HT1080 (cell line): ENCODE measurements at regions not wholly inside any gene's neighbourhood (a gene's known extent, or its start where the extent isn't known, plus 50 kb on each side); places are given as distances from the start of the nearest gene placed in this dataset.

ENCODE experiments used
- DNase-seq: peaks from one replicate; pipeline ENCODE4 v3.0.0-alpha.2; 2015; ENCODE audit warnings: low read depth

DNA sequence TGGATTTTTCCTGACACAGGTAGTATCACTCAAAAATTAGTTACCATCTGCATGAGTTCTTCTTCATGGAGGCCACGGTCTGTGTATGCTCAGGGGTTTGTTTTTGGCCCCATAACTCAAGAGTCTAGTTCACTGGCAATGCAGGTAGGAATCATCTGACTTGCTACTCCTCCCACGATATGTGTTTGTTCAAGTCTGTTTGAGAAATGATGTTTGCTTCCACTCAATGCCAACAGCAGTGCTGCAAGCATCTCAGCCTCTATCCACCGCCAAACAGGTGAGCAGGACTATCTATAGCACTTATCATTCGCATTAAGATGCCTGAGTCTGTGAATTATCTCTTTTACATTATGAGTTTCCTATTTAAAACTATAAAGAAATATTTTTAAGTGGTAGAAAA is 264.8 kb upstream of the PTGER4 start:
- no peak for DNase-seq

DNA sequence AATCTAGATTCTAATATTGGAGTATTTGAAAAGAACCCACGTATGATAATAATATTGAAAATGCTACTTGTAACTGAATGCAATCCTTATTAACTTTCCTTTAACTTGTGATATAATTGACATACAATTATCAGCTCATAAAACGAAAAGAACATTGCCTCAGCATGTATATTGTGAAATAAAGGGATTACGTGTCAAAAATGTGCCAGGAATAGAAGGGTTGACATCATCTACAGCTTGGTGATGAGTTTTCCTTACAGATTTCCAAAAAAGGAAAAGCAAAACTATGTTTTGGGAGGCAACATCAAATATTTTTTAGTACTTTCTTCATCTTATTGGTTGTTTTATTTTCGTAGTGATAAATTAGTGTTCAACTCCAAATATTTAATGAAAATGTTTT is 266.0 kb upstream of the PTGER4 start:
- peak; percentile 48 for DNase-seq

DNA sequence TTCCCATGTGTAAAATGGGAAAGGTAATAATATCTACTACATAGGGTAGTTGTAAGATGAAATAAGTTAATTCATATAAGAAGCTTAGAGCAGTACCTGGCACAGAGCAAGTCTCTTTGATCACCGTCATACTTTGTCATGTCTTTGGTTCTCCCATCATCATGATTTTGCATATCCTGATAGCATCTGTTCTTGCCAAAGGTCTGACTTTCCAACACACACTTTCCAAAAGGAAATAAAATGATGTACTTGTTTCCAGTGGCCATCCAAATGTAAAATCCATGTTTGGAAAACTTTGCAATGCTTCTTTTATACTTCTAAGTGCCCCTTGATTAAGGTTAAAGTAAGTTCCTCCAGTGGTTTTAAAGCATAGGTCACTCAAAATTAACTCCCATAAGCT is 266.9 kb upstream of the PTGER4 start:
- DNase-seq, result no peak

- peak; percentile 62 for DNase-seq
These were observed 268.6 kb upstream of the PTGER4 start for GRCh38 chr5:40410964-40411635.

DNA sequence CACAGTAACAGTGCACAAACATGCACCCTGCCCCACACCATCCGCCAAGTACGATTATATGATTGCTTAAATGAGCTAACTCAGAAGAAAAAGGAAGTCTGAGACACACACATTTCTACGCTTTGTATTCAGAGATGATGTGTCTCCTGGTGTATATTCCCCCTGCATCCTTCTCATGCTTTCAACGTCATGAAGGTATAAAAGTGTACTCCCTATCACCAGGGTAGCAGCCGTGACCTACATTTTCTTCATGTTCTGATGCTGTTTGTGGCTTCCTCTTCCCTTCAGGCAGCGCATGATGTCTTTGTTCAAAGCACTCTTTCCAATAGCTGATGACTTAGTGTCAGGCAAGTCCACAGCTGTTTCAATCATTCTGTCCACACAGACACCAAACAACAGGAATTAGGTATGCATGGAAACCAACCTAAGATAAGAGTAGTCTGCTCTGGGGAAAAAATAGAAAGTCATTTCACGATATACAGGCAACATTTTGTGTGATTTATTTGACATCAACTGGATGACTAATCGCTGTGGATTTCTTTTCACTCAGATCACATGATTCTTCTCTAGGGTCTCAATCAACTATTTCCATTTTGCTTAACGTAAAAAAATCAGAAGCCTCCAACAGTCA is 269.4 kb upstream of the PTGER4 start:
- peak; percentile 60 for DNase-seq

DNA sequence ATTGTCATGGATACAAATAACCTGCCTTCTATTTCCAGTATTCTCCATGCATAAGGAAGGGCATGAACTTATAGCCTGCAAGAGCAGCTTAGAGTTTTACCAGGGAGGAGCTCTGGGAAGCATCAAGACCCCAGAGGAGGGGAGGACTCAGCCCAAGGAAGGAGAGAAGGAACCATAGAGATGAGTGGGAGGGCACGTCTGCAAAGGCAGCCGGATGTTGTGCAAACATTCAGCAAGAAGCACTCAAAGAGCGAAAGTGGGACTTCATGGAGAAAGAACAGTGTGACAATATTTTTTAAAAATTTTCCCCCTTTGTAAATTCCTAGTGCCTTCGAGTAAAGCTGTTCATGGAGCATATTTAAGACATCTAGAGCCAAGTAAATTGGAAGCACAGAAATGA is 270.1 kb upstream of the PTGER4 start:
- no peak for DNase-seq

DNA sequence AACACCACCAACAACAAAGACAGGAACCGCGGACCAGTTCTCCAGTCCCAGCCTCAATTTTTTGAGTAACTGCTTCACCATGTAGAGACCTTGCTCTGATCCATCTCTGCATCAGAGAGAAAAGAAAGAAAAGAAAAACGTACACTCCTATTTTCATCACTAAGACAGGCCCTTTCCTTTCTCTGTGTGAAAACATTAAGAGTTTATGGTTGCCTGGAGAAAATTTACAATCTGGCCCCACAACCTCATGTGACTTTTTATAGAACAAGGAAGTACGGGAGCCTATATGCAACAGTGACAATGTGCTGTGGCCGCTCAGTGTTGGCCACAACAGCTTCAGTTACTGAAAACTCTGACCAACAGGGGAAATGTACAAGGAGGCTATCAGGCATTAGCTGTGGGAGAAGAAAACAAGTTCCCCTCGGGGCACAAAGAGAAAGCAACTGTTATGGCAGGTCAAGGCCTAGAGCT is 272.9 kb upstream of the PTGER4 start:
- DNase-seq, result no peak

DNA sequence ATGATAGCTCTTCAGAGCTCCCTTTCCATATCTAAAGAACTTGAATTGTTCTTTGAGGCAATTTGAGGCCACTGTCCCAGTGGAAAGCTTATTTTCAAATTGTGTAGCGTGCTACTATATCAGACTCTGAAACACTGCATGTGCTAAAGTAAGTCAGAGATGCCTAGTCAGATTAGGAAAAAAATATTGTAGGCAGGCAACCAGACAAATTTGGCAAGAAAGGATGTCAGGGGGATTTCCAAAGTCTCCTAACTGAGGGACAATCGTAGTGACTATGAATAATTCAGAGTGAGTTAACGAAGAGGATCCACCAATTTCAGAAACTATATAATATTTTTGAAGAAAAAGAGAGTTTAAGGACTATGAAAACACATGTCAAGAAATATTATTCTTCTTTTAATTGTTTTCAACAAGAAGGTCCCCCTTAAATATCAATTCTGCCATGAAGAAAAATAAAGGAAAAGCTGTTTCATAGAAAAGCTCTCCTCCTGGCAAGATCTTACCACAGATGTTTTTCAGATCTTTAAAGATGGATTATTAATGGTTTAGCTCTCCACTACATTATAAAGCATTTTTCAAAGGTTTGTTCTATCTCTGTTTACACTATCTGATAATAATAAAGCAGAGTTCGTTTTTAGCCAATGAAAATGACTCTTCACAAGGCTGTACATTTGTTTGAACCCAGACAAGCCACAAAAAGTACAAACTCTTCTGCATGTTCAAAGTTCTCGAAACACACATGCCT is 273.5 kb upstream of the PTGER4 start:
- no peak for DNase-seq

DNA sequence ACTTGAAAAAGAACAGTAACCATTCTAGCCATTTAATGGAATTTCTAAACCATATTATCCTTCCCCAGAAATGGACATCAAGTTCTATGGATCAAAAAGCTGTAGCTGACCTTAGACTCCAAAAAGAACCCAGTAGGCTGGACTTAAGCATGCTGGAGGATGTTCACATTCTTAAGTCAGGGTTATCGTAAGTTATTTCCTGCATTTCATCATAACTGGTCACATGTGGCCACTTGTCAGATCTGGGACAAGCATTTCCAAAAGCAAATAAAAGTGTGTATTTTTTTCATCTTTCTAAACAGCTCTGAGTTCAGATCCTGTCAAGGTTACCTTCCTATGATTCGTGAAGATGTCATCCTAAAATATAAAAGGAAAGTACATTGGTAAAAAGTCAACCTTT is 274.5 kb upstream of the PTGER4 start:
- no peak for DNase-seq

GRCh38 chr5:40404613-40405012 is 275.1 kb upstream of the PTGER4 start:
- no peak for DNase-seq

DNA sequence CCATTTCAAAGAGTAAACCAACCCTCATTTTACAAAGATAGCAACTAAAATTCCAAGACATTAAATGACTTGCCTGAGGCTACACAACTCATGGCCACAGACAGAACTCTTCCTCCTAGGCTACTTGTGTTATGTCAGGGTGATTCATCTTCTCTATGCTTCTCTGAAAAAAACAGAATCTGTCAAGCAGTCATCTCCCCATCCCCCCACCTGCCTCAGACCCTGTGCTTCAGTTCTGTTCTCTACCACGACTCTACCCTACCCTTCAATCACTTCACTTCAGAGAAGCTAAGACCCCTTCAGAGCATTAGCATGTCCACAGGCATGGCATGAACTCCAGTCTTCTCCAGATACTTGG is 277.7 kb upstream of the PTGER4 start:
- peak; percentile 57 for DNase-seq

DNA sequence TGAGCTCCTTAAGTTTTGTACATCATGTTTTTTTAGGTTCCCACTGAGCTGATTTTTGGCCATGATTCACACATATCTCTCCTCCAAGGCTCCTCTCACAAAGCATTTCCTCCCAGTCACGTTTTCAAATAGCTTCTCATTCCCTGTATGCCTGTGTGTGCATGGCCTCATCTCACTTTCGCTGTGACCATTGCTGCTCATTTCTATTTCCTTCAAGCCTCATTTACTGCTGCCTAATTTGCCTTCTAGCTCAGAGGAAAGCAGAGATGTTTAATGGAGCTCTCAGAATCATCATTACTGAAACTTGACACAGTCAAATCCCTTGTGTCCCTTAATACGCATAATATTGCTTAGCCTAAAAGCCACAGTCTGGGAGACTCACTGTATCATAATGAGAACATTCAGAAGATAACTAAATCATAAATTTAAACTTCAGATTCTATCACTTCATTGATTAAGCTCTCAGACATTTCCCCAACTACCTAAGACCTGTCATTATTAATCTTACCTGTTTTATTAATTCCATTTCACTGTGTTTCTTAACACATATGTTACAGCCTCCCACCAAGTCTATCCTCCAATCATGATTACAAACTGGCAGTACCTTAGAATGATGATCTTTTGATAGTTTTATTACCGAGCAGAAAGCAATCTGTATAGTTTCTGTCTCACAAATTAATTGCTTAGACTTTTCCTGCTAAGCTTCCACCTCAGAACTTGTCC is 278.3 kb upstream of the PTGER4 start:
- DNase-seq, result peak; percentile 23

DNA sequence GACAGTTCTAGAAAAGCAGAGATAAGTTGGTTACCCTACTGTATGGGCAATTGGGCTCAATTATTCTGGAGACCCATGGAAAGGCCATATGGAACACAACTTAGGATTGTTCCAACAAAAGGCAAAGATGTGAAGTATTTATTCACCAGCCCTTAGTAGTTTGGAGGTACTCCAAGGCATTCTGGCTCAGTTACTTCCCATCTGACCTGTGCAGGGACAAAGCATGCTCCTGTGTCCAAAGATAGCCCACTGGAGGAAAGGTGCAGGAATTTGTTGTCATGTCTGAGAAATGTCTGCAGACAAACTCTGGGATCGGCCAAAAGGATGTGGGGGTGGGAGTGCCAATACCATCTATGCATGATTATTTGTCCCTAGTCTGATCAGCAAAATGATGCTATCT is 279.5 kb upstream of the PTGER4 start:
- no peak for DNase-seq

GRCh38 chr5:40399349-40399748 is 280.4 kb upstream of the PTGER4 start:
- DNase-seq, result no peak

GRCh38 chr5:40397976-40398375 is 281.7 kb upstream of the PTGER4 start:
- DNase-seq, result no peak

DNA sequence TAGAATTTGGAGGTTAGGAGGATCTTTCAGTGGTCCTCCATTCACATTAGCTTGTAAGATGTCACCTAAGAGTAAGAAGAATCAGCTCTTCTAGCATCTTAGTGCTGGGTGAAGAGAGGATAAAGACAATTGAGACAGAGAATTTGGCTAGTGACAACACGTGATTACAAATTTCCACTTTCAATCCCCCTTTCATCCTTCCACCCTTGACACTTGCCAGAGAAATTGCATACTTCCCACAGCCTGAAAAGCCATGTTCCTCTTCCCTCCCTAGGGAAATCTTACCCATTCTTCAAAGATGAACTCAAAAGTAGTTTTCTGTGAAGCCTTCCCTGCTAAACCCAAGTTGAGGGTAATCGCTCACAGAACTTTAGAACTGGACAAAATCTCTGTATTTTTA is 282.6 kb upstream of the PTGER4 start:
- DNase-seq, result no peak

- no peak for DNase-seq
These were observed 283.4 kb upstream of the PTGER4 start for GRCh38 chr5:40396317-40396716.

GRCh38 chr5:40395251-40395650 is 284.5 kb upstream of the PTGER4 start:
- DNase-seq, result no peak

DNA sequence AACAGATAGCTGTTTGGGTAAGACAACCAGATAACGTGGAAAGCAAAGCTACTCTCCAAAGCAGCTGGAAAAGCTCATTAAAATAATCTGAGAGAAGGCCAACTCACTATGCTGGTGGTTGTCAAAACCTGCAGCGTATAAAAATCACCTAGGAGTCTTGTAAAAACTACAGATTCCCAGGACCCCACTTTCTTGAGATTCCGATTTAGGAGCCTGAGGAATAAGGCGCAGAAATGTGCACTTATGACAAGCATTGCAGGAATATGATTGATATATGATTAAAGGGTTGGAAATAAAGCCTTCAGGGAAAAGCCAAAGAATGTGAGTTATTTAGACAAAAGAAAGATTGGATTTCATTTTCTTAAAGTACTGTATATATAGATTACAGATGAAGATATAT is 285.0 kb upstream of the PTGER4 start:
- DNase-seq, result no peak

- DNase-seq, result no peak
These were observed 288.1 kb upstream of the PTGER4 start for GRCh38 chr5:40391642-40392041.

DNA sequence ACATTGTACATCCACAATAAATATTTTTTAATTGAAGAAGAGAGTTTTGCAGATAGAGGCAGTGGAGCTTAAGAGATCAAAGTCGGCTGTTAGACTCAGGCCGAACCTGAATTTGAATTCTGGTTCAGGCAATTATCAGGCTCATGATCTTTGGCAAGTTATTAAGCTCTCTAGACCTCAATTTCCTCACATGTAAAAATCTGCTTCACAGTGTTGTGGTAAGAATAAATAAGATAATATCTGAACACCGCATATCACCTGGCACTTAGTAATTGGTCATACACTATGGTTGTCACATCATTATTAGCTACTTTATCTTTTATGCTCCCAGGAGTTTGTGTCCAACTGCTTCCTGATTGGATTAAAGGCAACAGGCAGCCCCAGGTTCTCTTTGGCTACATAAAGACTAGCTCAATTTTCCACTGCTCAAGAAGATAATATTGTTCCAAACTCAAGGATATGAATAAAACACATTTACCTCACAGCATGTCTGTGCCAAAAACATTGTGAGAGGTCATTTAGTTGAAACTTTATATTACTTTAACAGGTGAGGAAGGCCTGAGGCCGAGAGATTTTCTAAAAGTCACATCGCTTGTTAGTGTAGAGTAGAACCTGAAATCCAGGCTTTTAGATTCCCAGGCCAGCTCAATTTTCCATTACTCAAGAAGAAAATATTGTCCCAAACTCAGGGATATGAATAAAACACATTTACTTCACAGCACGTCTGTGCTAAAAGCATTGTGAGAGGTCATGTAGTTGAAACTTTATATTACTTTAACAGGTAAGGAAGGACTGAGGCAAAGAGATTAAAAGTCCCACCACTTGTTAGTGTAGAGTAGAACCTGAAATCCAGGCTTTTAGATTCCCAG is 289.2 kb upstream of the PTGER4 start:
- no peak for DNase-seq
